A549 (cell line): ENCODE measurements at regions not wholly inside any gene's neighbourhood (a gene's known extent, or its start where the extent isn't known, plus 50 kb on each side); places are given as distances from the start of the nearest gene placed in this dataset.

Experiments
- BHLHE40 ChIP-seq: IDR thresholded peaks from 2 replicates; pipeline ENCODE4 v1.6.1; 2012; ENCODE audit warnings: low read depth, low read length, inconsistent platforms
- CTCF ChIP-seq: fragments of >200 bp; sonication (Bioruptor Twin); formaldehyde crosslinking; IDR thresholded peaks from 3 replicates; pipeline ENCODE4 v1.5.1; 2016
- E2F6 ChIP-seq: IDR thresholded peaks from 2 replicates; pipeline ENCODE4 v1.6.1; 2012; ENCODE audit warnings: low read depth, borderline replicate concordance
- ELK1 ChIP-seq: fragments of 150-350 bp; IDR thresholded peaks from 2 replicates; pipeline ENCODE4 v1.6.1; 2014; ENCODE audit warnings: low read depth, mild to moderate bottlenecking, low read length
- EP300 ChIP-seq, 2 experiments: fragments of >200 bp; sonication (Bioruptor Twin); formaldehyde crosslinking; IDR thresholded peaks; 2 replicates in 1 of 2; 3 replicates in 1 of 2; pipeline ENCODE4 v1.6.1; 2016 to 2017
- FOSL2 ChIP-seq, 2 experiments: fragments of 450-650 bp in 1 of 2; fragments of >200 bp in 1 of 2; sonication (Bioruptor Twin) in 1 of 2; formaldehyde crosslinking; IDR thresholded peaks; 2 replicates each; pipeline versions ENCODE4 v1.5.0 to v1.6.1; 2016 to 2020; ENCODE audit warnings: mild to moderate bottlenecking in 1 of 2, moderate library complexity in 1 of 2
- HOXB13 ChIP-seq: fragments of 250-450 bp; sonication (Bioruptor Pico); IDR thresholded peaks from 2 replicates; pipeline ENCODE4 v1.5.0; 2020; ENCODE audit warnings: low read depth, mild to moderate bottlenecking, moderate library complexity
- NR3C1 ChIP-seq: fragments of >200 bp; sonication (Bioruptor Twin); formaldehyde crosslinking; IDR thresholded peaks from 3 replicates; pipeline ENCODE4 v1.6.1; 2017
- POLR2A ChIP-seq: IDR thresholded peaks from 2 replicates; pipeline ENCODE4 v1.6.1; 2012; ENCODE audit warnings: mild to moderate bottlenecking, low read length

GRCh38 chr10:88165849-88166271 is 302.4 kb downstream of the PTEN start:
- TF ChIP-seq FOSL2 (IDR thresholded peaks at IDR 0.05) (no peak), FOSL2 (CRISPR knock-in tag; IDR thresholded peaks at IDR 0.05) (no peak), CTCF (no peak), BHLHE40 (no peak), ELK1 (no peak), E2F6 (no peak), NR3C1 (no peak), HOXB13 (CRISPR knock-in tag) (no peak), EP300 (IDR thresholded peaks at IDR 0.05) (no peak), POLR2A (no peak)
